HL-60 (cell line): ENCODE measurements at regions not wholly inside any gene's neighbourhood (a gene's known extent, or its start where the extent isn't known, plus 50 kb on each side); places are given as distances from the start of the nearest gene placed in this dataset.
"Not testable (repeated sequence)": the region's sequence is repeated elsewhere in the genome, so short reads cannot be mapped to it uniquely, and the experiment has no call there.

ENCODE experiments used
- DNase-seq, 2 experiments: peaks; one replicate each; pipeline ENCODE4 v3.0.0-alpha.2; 2010 to 2020; ENCODE audit warnings: low read depth in 1 of 2, low spot score in 1 of 2
- H3K27ac ChIP-seq: fragments of 250-450 bp; sonication (Bioruptor Pico); replicated peaks from 2 replicates; pipeline ENCODE4 v1.5.1; 2020; ENCODE audit warnings: mild to moderate bottlenecking, moderate library complexity
- H3K27me3 ChIP-seq: fragments of 250-450 bp; sonication (Bioruptor Pico); 2 replicates; pipeline ENCODE4 v1.5.1; 2021; ENCODE audit warnings: mild to moderate bottlenecking, moderate library complexity; ENCODE audit not compliant: insufficient read depth, poor library complexity, severe bottlenecking
- H3K4me3 ChIP-seq: replicated peaks from 2 replicates; pipeline ENCODE4 v1.5.1; 2011; ENCODE audit warnings: mild to moderate bottlenecking, control low read depth, low read length; ENCODE audit not compliant: insufficient read depth
- GABPA ChIP-seq: IDR thresholded peaks from 2 replicates; pipeline ENCODE4 v1.6.1; 2012; ENCODE audit warnings: low read depth
- POLR2AphosphoS5 ChIP-seq: IDR thresholded peaks from 2 replicates; pipeline ENCODE4 v1.6.1; 2012; ENCODE audit warnings: low read depth
- SPI1 ChIP-seq: IDR thresholded peaks from 2 replicates; pipeline ENCODE4 v1.6.1; 2012; ENCODE audit warnings: low read depth, mild to moderate bottlenecking, borderline replicate concordance
- TF ChIP-seq, protein P1 (sequence below): IDR thresholded peaks from 2 replicates; pipeline ENCODE4 v1.6.1; 2012; ENCODE audit warnings: low read depth; ENCODE audit not compliant: insufficient replicate concordance
- TF ChIP-seq, protein P2 (sequence below): IDR thresholded peaks from one replicate; pipeline ENCODE4 v1.5.1; 2011; ENCODE audit warnings: low read length, control low read depth, inconsistent platforms; ENCODE audit not compliant: insufficient read depth

GRCh38 chrX:142854970-142855369, 170.8 kb upstream of the SPANXN4 start:
- no peak overlapping the region for H3K4me3 ChIP-seq
- no peaks in the 10 kb centered on the region for H3K27me3 ChIP-seq
- no peak overlapping the region for H3K27ac ChIP-seq
- no peak for DNase-seq
- TF ChIP-seq, protein P1, sequence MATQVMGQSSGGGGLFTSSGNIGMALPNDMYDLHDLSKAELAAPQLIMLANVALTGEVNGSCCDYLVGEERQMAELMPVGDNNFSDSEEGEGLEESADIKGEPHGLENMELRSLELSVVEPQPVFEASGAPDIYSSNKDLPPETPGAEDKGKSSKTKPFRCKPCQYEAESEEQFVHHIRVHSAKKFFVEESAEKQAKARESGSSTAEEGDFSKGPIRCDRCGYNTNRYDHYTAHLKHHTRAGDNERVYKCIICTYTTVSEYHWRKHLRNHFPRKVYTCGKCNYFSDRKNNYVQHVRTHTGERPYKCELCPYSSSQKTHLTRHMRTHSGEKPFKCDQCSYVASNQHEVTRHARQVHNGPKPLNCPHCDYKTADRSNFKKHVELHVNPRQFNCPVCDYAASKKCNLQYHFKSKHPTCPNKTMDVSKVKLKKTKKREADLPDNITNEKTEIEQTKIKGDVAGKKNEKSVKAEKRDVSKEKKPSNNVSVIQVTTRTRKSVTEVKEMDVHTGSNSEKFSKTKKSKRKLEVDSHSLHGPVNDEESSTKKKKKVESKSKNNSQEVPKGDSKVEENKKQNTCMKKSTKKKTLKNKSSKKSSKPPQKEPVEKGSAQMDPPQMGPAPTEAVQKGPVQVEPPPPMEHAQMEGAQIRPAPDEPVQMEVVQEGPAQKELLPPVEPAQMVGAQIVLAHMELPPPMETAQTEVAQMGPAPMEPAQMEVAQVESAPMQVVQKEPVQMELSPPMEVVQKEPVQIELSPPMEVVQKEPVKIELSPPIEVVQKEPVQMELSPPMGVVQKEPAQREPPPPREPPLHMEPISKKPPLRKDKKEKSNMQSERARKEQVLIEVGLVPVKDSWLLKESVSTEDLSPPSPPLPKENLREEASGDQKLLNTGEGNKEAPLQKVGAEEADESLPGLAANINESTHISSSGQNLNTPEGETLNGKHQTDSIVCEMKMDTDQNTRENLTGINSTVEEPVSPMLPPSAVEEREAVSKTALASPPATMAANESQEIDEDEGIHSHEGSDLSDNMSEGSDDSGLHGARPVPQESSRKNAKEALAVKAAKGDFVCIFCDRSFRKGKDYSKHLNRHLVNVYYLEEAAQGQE = no peak
- TF ChIP-seq POLR2AphosphoS5 (no peak), SPI1 (no peak)
- TF ChIP-seq, protein P2, sequence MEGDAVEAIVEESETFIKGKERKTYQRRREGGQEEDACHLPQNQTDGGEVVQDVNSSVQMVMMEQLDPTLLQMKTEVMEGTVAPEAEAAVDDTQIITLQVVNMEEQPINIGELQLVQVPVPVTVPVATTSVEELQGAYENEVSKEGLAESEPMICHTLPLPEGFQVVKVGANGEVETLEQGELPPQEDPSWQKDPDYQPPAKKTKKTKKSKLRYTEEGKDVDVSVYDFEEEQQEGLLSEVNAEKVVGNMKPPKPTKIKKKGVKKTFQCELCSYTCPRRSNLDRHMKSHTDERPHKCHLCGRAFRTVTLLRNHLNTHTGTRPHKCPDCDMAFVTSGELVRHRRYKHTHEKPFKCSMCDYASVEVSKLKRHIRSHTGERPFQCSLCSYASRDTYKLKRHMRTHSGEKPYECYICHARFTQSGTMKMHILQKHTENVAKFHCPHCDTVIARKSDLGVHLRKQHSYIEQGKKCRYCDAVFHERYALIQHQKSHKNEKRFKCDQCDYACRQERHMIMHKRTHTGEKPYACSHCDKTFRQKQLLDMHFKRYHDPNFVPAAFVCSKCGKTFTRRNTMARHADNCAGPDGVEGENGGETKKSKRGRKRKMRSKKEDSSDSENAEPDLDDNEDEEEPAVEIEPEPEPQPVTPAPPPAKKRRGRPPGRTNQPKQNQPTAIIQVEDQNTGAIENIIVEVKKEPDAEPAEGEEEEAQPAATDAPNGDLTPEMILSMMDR = no peak

- Histone ChIP-seq H3K27ac (no peak overlapping the region), H3K27me3 (no peaks in the 10 kb centered on the region), H3K4me3 (no peak overlapping the region)
- no peak for DNase-seq
- no peak for TF ChIP-seq POLR2AphosphoS5
Observed at GRCh38 chrX:142860944-142861343, 164.8 kb upstream of the SPANXN4 start.

- TF ChIP-seq, protein P1 = no peak
- DNase-seq = no peak
- H3K27me3 ChIP-seq = no peaks in the 10 kb centered on the region
- no peak overlapping the region for H3K4me3 ChIP-seq
- H3K27ac ChIP-seq = no peak overlapping the region
Observed at GRCh38 chrX:142861557-142861956, 164.2 kb upstream of the SPANXN4 start.

GRCh38 chrX:142866247-142866646, 159.5 kb upstream of the SPANXN4 start:
- not testable (repeated sequence) for H3K4me3 ChIP-seq, DNase-seq, H3K27ac ChIP-seq, H3K27me3 ChIP-seq

DNA sequence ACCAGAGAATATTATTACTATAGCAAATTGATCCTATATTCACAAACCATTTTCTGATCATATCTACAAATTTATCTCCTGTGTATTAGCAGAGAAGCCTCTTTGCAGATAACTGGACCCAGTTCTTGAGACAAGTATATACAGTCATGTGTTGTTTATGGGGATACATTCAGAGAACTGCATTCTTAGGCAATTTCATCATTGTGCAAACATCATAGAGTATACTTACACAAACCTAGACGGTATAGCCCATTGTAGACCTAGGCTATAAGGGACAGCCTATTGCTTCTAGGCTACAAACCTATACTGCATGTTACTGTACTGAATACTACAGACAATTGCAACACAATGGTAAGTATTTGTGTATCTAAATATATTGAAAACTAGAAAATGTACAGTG, 152.5 kb upstream of the SPANXN4 start:
- DNase-seq = no peak
- H3K27ac ChIP-seq = no peak overlapping the region
- H3K4me3 ChIP-seq = no peak overlapping the region
- TF ChIP-seq, protein P2 = no peak
- TF ChIP-seq POLR2AphosphoS5 = no peak
- no peak for TF ChIP-seq GABPA
- no peak for TF ChIP-seq SPI1
- TF ChIP-seq, protein P1 = no peak
- no peaks in the 10 kb centered on the region for H3K27me3 ChIP-seq
